ENCODE measurements at regions not wholly inside any gene's neighbourhood (a gene's known extent, or its start where the extent isn't known, plus 50 kb on each side); places are given as distances from the start of the nearest gene placed in this dataset.
"Not testable (repeated sequence)": the region's sequence is repeated elsewhere in the genome, so short reads cannot be mapped to it uniquely, and the experiment has no call there.

GRCh38 chr5:68070591-68071281, 144.8 kb upstream of the PIK3R1 start:
- H3K27ac ChIP-seq: peak overlapping the region in 1 of 2 donors; percentile 45
- TF ChIP-seq CTCF (IDR thresholded peaks at IDR 0.05): no peak
- DNase-seq (ENCODE audit: low spot score): no peak
- H3K4me3 ChIP-seq: no peak overlapping the region

GRCh38 chr5:68067976-68068603, 147.5 kb upstream of the PIK3R1 start:
- no peak for DNase-seq (ENCODE audit: low spot score)
- no peak overlapping the region for H3K4me3 ChIP-seq
- no peak for TF ChIP-seq CTCF (IDR thresholded peaks at IDR 0.05)
- peak overlapping the region in 1 of 2 donors; percentile 42 for H3K27ac ChIP-seq

GRCh38 chr5:68067291-68067690, 148.3 kb upstream of the PIK3R1 start:
- no peak for TF ChIP-seq CTCF (IDR thresholded peaks at IDR 0.05)
- DNase-seq (ENCODE audit: low spot score): no peak
- peak overlapping the region in 1 of 2 donors; percentile 12 for H3K27ac ChIP-seq
- no peak overlapping the region for H3K4me3 ChIP-seq

GRCh38 chr5:68066277-68066955, 149.1 kb upstream of the PIK3R1 start:
- TF ChIP-seq CTCF (IDR thresholded peaks at IDR 0.05): no peak
- no peak overlapping the region for H3K27ac ChIP-seq
- H3K4me3 ChIP-seq: no peak overlapping the region
- DNase-seq (ENCODE audit: low spot score): no peak

GRCh38 chr5:68065321-68065720, 150.2 kb upstream of the PIK3R1 start:
- not testable (repeated sequence) for H3K4me3 ChIP-seq; DNase-seq (ENCODE audit: low spot score); H3K27ac ChIP-seq

GRCh38 chr5:68060382-68060781, 155.2 kb upstream of the PIK3R1 start:
- no peak for TF ChIP-seq CTCF (IDR thresholded peaks at IDR 0.05)
- Histone ChIP-seq H3K4me3 (no peak overlapping the region), H3K27ac (no peak overlapping the region)
- DNase-seq (ENCODE audit: low spot score): no peak

GRCh38 chr5:68057191-68057590, 158.4 kb upstream of the PIK3R1 start:
- Histone ChIP-seq H3K4me3 (no peak overlapping the region), H3K27ac (no peak overlapping the region)
- TF ChIP-seq CTCF (IDR thresholded peaks at IDR 0.05): no peak
- DNase-seq (ENCODE audit: low spot score): no peak
